Right lobe of liver (tissue), 4 donors: ENCODE measurements at regions not wholly inside any gene's neighbourhood (a gene's known extent, or its start where the extent isn't known, plus 50 kb on each side); places are given as distances from the start of the nearest gene placed in this dataset.

Source experiments
- CTCF ChIP-seq, 4 donors: fragments of 200-600 bp in 3 of 4; fragments of 450-650 bp in 1 of 4; IDR thresholded peaks; one replicate each; pipeline versions ENCODE4 v1.5.1 to v1.8.0; 2016 to 2022; ENCODE audit warnings: antibody characterized with exemption in 4 of 4, mild to moderate bottlenecking in 2 of 4
- POLR2A ChIP-seq: fragments of 450-650 bp; IDR thresholded peaks from one replicate; pipeline ENCODE4 v1.6.1; 2017; ENCODE audit warnings: antibody characterized with exemption, mild to moderate bottlenecking
- donor health status: DM: no; HTN: no; CAD: no.
- donor health status: DM: no; HTN: no; CAD: no.
- donor health status: DM: no; HTN: yes; CAD: no.

- TF ChIP-seq CTCF (IDR thresholded peaks at IDR 0.05) (no peak), POLR2A (no peak)
These were observed 719.5 kb upstream of the TMPRSS15 start for GRCh38 chr21:19123053-19123452.
